HG03095 (cell line): ENCODE measurements at regions not wholly inside any gene's neighbourhood (a gene's known extent, or its start where the extent isn't known, plus 50 kb on each side); places are given as distances from the start of the nearest gene placed in this dataset.
"Not testable (repeated sequence)": the region's sequence is repeated elsewhere in the genome, so short reads cannot be mapped to it uniquely, and the experiment has no call there.

Experiments
- ATAC-seq: cut with Tn5 transposase; IDR thresholded peaks from one replicate; pipeline ENCODE4 v1.9.1; 2021; ENCODE audit warnings: moderate library complexity; ENCODE audit not compliant: unreplicated experiment

DNA sequence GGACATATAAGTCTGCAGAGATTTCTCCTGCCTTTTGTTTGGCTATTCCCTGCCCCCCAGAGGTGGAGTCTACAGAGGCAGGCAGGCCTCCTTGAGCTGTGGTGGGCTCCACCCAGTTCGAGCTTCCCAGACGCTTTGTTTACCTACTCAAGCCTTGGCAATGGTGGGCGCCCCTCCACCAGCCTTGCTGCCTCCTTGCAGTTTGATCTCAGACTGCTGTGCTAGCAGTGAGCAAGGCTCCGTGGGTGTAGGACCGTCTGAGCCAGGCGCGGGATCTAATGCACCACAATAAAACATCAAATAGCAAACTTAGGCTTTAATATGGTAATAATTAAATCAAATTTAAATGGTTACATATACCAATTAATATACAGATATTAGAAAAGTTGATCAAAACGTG, 525.4 kb downstream of the RERGL start:
- not testable (repeated sequence) for ATAC-seq

DNA sequence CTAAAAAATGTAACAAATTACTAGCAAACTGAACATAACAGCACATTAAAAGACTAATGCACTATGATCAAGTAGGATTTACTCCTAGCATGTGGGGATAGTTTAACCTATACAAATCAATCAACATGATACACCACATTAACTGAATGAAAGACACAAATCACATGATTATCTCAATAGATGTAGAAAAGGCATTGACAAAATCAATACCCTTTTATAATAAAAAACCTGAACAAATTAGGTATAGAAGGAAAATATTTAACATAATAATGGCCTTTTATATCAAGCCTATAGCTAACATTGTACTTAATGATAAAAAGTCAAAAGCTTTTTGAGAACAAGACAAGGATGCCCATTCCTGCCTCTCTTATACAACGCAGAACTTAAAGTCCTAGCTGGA, 540.0 kb downstream of the RERGL start:
- ATAC-seq = no peak

DNA sequence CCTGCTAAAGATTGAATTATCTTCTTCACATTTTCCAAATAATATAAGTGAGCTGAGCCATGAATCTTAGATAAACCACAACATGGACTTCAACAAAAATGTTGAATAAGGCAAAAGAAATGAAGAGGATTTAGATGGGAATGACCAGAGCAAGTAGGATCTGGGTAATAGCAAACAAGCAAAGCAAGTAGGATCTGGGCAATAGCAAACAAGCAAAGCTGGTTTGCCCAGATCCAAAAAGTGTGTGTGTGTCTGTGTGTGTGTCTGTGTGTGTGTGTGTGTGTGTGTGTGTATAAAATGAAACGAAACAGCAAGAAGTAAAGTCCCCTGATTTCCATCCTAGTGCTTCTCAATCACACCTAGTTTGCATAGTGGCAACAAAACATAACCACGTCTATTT, 549.1 kb downstream of the RERGL start:
- ATAC-seq = no peak

DNA sequence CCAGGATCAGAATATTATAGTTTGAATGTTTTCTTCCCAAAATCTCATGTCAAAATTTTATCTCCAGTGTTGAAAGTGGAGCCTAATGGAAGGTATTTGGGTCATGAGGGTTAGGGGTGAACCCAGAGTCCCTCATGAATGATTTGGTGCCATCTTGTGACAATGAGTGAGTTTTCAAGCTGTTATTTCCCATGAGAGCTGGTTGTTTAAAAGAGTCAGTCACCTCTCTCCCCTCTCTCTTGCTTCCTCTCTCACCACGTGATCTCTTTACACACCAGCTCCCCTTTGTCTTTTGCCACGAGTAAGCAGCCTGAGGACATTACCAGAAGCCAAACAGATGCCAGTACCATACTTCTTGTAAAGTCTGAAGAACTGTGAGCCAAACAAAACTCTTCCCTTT, 561.6 kb downstream of the RERGL start:
- ATAC-seq = no peak

DNA sequence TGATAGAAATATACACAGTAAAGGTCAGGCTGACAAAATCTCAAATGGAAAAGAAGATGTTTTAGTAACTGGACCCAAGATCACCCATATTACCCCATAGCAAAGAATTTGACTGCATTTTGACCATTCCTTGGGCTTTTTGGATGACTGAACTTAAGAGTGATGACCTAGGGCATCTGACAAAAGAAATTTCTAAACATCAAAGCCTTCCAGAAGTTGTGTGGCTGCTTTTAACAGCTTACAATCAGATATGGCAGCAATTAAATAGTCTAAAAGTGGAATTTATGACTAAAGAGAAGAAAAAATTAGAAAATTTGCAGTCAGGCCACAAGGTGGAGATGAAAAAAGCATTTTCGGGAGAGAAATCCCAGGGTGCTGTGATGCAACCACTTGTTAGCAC, 563.0 kb downstream of the RERGL start:
- no peak for ATAC-seq

DNA sequence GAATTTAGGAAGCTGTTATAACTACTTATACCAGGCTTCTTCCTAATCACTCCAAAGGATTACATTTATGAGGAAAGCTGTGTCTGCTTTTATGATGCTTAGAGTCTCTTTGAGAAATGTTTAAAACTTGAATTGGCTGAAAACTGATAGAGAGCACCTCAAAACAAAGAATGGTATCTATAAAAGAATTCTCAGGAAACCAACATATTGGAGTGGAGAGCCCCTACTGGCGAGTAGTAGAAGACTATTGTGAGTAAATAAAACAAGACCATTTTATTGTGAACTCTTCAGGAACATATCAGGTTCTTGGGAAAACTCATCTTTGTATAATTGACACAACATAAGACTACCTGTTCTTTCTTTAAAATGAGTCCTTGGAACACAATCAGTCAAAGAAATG, 578.6 kb downstream of the RERGL start:
- ATAC-seq = no peak

DNA sequence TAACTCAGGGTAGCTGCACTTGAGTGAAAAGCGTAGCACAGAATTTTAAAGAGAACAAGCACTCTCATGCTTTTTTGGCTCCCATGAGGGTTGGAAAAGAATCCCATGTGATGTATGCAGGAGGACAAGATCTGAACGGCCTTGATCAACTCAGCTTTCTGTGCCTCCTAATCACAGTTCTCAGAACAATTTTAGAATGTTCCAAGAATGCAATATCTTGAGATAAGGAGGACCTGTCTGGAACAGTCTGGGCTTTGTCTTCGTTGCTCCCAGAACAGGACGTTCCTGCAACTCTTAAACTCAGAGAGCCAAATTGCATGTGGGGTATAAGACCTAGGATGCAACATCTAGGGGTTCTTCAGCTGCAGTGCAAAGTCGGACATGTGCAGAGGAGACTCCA, 582.7 kb downstream of the RERGL start:
- ATAC-seq = no peak

DNA sequence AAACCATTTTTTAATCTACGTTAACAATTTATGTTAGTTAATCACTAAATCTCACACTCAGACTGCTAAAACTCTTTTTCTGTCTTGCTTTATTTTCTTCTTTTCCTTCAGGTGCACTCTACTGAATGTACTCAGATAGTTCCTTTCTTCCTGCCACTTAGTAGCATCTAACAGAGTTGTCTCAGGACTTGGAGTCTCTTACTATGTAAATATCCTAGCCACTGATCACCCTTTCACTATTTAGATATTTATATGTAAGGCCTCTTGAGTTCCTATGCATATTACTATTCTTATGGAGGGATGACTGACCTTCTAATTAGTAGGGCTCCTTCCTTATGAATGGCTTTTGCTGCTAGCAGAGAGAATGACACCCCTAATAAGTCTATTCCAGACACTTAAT, 586.3 kb downstream of the RERGL start:
- no peak for ATAC-seq

DNA sequence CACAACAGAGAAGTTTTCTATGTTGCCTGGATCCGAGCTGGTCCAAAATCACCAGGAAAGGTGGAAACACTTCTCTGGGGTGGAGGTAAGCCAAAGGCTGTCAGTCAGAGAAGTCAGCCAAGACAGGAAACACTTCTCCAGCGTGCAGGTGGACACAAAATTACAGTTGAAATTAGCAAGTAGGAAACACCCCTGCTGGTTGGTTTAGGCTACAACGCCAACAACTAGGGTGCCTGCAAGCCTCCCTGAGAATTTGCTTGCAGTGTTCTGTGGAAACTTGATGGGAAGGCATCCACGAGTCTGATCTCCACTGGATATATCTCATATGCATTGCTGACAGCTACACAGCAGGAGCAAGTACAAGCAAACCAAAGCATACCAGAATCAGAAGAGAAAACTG, 600.5 kb downstream of the RERGL start:
- no peak for ATAC-seq

DNA sequence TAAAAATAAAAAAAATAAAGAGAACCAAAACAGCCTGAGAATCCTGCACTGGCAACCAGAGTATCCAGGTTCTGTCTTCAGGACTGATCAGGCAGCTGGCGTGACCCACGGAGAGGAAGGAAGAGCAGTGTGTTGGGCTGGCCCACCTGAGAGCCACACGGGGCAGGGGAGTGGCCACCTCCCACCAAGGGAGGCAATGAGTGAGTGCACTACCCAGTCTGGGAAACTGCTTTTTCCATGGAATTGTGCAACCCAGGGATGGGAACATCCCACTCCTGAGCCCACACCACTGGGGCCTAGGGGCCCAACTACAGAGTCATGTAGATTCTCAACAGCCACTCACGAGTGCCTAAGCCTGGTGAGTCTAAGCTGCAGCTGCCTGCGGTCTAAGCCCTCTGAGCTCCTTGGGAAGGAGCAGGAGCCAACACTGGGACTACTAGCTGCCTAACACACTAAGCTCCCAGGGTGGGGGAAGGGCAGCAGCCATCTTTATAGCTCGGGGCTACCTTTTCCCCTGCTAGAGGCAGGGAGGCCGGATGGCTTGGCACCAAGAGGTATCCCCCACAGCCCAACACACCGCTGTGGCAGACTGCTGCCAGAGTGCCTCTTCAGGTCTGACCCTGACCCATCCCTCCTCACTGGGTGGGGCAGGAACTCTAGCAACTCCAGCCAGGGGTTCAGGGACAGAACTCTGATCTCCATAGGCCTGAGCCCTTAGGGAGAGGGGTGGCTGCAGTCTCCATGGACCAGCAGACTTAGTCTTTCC, 610.9 kb downstream of the RERGL start:
- ATAC-seq = no peak

DNA sequence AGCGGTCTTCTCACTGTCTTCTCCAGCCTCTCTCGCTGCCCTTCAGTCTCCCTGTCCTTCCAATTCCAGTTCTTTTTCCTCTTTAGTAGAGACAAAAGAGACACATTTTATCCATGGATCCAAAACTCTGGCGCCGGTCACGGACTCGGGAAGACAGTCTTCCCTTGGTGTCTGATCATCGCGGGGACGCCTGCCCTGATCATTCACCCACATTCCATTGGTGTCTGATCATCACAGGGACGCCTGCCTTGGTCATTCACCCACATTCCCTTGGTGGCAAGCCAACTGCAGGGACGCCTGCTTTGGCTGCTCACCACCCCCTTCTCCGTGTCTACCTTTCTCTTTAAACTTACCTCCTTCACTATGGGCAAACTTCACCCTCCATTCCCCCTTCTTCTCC, 619.5 kb downstream of the RERGL start:
- ATAC-seq = no peak

DNA sequence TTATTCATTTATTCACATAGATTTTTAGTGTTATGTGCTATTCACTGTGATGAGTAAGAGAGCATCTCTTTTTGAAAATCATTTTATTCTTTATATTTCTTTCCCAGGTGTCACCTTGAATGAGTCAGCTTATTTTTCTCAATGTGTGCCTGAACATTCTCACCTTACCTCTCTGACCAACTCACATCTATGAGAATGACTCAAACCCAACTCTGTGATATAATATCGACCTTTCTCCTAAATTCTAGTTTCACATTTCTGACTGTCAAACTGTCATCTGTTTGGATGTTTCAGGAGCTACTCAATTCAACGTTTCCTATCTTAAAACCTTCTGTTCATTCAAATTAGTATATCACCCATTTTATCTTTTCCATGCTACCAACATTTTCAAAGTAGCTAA, 630.8 kb downstream of the RERGL start:
- ATAC-seq = no peak

DNA sequence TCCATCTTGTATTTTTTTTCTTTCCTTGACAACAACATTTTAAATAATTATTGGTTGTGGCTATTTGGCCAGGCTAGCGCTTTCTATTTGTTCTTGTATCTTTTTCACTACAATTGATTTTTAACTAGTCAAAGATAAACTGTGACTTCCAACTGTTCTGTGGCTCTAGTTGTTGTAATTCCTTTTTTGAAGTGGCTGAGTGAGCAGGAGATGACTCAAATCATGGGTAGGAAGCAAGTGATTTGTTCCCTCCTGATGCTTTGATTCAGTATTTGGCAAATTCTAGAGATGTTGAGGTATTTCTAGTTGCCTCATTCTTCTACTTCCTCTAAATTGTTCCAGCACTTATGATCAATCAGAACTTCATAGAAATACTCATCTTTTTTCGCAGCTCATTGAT, 633.5 kb downstream of the RERGL start:
- ATAC-seq = no peak

DNA sequence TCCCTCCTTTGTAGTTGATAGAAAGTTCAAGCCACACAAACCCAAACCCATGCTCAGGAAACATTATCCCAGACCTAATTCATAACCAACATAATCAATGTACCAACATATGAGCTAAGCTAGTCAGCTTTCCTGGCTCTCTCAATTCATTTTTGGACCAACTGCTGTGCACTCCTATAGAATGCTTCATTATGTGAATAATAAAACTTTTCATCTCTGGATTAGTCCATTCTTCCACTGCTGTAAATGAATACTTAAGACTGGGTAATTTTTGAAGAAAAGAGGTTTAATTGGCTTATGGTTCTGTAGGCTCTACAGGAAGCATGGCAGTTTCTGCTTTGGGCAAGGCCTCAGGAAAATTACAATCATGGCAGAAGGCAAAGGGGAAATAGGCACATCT, 651.9 kb downstream of the RERGL start:
- no peak for ATAC-seq

DNA sequence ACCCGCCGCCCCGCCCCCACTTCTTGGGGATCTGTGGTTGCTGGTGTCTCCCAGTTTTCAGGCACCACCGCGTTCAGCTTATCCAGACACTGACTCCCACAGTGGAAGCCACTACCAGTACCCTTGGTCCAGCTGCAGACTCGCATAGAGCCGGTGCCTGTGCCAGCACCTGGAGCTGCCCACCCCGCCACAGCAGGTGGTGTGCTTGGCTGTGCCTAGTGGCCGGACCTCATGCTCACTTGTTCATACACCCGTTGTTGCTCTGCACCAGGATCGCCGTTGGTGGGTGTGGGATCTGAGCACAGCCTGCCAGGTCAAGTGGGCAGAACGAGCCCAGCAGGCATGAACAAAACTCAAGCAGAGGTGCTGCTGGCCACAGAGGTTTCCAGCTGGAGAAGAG, 673.2 kb downstream of the RERGL start:
- ATAC-seq = no peak

DNA sequence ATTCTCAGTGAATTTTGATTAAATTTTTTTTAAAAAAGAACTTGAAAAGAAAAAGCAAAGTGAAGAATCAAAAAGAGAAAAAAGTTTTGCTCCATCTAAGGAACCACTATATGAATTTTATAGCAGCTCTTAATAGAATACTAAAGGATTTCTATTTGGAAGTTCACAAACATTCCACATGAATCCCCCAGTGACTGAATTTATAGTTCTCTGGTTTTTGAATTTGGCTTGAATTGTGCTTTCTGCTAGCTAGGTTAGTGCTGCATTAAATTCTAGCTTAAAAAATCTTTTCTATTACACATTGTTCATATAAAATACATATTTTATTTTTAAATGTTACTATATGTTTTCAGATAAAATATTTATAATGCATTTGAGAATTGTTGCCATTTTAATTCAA, 675.4 kb downstream of the RERGL start:
- ATAC-seq = no peak

DNA sequence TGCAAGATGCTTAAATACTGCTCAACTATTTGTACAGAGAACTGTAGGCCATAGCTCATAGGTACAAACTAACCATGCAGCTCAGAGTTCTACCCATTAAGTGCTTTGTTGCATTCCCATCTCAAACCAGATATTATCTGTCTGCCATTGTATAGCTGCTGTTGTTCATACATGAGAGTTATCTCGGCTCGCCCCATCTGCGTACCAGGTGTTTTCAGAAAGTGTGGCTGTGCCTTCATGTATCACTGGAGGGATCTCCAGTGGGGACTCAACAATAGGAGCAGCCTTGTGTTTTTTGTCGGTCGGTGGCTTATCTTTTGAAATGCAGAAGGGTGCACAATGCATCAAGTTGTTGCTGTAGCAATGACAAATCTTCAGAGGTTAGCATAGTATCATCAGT, 678.3 kb downstream of the RERGL start:
- no peak for ATAC-seq

DNA sequence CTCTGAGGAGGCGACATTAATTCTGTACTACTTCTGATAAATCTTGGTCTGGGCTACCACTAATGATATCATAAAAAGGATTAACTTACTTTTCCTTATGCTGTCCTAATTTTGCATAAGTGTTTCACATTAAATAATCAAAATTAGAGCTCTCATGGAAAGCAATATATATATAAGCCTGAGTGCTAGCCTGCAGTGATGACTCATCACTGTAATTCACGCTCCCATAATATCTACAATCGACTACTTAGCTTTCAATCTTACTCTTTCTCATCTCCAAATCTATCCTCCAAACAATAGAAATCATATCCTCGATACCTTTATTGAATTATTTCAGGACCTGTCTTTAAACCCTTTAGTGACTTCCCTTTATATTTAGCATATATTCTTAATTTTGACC, 701.3 kb downstream of the RERGL start:
- no peak for ATAC-seq

DNA sequence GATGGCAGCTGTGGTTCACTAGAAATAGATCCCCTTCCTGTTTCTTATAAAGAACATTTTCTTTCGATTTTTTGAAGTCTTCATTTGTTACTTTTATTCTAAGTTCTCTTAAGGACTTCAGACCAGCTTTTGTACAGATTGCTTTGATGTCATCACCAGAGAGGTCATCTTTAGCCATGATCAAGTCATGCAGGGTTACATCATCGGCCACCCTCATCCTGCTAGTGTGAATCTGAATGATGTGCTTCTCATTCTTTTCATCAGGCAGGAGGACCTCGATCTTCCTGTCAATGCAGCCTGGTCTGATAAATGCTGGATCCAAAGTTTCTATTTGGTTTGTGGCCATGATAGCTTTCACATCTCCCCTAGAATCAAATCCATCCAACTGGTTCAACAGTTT, 706.7 kb downstream of the RERGL start:
- ATAC-seq = no peak

DNA sequence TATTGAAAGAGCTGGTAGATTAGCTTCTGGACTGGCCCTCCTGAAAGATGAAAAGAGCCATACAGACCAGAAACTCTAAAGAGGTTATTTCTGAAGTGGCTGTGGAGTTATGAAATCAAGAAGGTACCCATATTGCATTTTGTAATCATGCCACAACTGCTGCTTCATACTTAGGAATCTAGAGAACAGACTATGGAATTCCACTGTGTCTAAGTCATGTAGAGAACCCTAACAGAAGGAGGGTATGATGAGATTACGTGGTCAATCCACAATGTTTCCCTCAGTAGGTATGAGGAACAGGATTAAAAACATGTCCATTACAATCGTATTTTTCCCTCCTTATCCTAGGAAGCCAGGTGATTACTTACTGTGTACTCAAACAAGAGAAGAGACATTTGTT, 708.8 kb downstream of the RERGL start:
- ATAC-seq = no peak

DNA sequence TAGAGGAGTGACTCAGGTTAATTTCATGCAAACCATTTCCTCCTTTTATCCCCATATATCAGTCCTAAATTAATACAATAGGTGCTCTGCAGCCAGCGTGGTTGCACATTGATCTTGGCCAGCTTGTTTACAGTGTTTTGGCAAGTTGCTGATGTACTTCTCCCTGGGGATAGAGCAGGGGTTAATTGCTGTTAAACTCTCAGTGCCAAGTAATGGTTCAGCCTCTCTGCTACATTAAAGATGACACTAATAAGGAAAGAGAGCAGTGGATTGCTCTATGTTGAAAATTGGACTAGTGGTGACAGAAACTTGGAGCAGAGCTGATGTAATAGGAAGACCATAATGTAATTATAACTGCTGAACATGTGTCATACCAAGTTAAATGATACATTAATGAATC, 717.5 kb downstream of the RERGL start:
- no peak for ATAC-seq

DNA sequence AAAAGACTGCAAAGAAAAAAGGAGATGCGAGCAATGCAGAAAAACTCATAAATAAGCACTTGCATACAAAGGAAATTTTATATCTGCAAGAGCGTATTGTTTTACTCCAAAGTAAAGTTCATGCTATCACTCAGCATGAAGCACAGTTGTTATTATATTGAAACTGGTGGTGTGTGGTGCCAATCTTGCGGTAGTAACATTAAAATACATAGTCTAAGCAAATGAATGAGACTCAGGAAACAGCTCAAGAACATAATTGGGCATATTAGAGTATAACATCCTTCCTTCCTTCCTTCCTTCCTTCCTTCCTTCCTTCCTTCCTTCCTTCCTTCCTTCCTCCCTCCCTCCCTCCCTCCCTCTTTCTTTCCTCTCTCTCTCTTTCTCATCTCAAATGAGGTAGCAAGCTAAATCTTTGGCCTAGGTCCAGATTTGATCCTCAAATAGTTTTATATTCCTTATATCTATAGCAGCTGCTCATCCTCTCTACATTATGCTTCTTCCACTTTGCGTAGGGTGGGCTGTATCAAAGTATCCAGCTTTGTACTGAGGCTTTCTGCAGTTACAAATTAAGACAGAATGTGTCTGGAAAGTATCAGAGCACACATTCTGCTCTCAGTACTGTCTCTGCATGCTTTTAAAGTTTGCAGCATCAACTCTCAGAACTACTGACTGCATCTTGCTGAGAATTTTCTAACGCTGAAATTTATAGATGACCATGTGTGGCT, 718.3 kb downstream of the RERGL start:
- ATAC-seq = no peak

DNA sequence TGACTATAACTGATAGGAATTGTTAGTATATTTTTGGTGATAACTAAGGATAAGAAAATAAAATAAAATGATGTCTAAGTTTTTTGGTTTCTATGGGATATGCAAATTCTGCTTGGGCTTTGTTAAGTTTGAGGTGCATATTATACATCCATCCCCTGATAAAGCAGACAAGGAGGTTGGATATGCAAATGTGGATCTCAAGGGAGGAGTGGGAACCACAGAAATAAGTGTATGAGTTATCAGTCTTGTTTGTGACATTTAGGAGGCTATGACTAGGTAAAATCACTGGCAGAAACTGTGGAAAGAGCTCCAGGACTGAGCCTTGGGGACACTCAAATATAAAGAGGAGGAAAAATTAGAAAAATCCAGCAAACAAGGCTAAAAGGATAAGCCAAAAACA, 719.4 kb downstream of the RERGL start:
- no peak for ATAC-seq
